B cell (primary cell): ENCODE measurements at regions not wholly inside any gene's neighbourhood (a gene's known extent, or its start where the extent isn't known, plus 50 kb on each side); places are given as distances from the start of the nearest gene placed in this dataset.

Experiments
- ATAC-seq: fragments of 200-7000 bp; cut with Tn5 transposase; one replicate; pipeline ENCODE4 v1.10.0; 2021; ENCODE audit warnings: low read depth, mild to moderate bottlenecking, moderate number of reproducible peaks, moderate library complexity
- CTCF ChIA-PET: fragments of 350-600 bp; sonication (Branson Sonifier 250); formaldehyde crosslinking; loops from one replicate; lab custom pipeline; 2021; ENCODE audit warnings: antibody characterized with exemption, inconsistent platforms; lab: Charles Lee
- POLR2A ChIA-PET: fragments of 350-600 bp; sonication (Branson Sonifier 250); formaldehyde crosslinking; loops from one replicate; lab custom pipeline; 2021; ENCODE audit warnings: antibody characterized with exemption; lab: Charles Lee
- DNase-seq: peaks from one replicate; pipeline ENCODE4 v3.0.0; 2013
- H2AFZ ChIP-seq: 2 replicates; pipeline ENCODE4 v1.6.1; 2012; ENCODE audit warnings: mild to moderate bottlenecking, low read depth, low read length; ENCODE audit not compliant: insufficient read depth, poor library complexity, severe bottlenecking
- H3K27ac ChIP-seq, 2 donors: 1 replicate in 1 of 2; 2 replicates in 1 of 2; pipeline ENCODE4 v1.5.1; 2012 to 2013; ENCODE audit warnings: low read length in 2 of 2, mild to moderate bottlenecking in 2 of 2, moderate library complexity in 1 of 2
- H3K27me3 ChIP-seq, 4 experiments: fragments of 200-600 bp in 1 of 4; sonication (generic) in 1 of 4; replicated peaks in 1 of 4; 1 replicate in 2 of 4; 2 replicates in 2 of 4; pipeline versions ENCODE4 v1.6.1 to v1.7.0; 2013 to 2016; ENCODE audit warnings: low read length in 3 of 4, mild to moderate bottlenecking in 2 of 4, mixed read lengths in 1 of 4, moderate library complexity in 1 of 4; ENCODE audit not compliant: insufficient read depth in 4 of 4, control insufficient read depth in 3 of 4; ENCODE audit errors: control extremely low read depth in 1 of 4
- H3K36me3 ChIP-seq, 2 experiments: replicated peaks in 1 of 2; 1 replicate in 1 of 2; 2 replicates in 1 of 2; pipeline versions ENCODE4 v1.6.1 to v1.7.1; 2013; ENCODE audit warnings: low read length in 1 of 2; ENCODE audit not compliant: insufficient read depth in 2 of 2, control insufficient read depth in 1 of 2; ENCODE audit errors: control extremely low read depth in 1 of 2, extremely low read depth in 1 of 2
- H3K4me1 ChIP-seq, 2 donors: fragments of 200-600 bp in 1 of 2; sonication (generic) in 1 of 2; 1 replicate in 1 of 2; 2 replicates in 1 of 2; pipeline versions ENCODE4 v1.5.1 to v1.6.1; 2013 to 2017; ENCODE audit warnings: low read length in 2 of 2; ENCODE audit not compliant: control insufficient read depth in 2 of 2, insufficient read depth in 2 of 2
- H3K4me2 ChIP-seq: replicated peaks from 2 replicates; pipeline ENCODE3; 2012; ENCODE audit warnings: mild to moderate bottlenecking, low read depth, low read length; ENCODE audit not compliant: poor library complexity, severe bottlenecking
- H3K4me3 ChIP-seq, 5 experiments: fragments of 200-600 bp in 1 of 5; sonication (generic) in 1 of 5; 1 replicate in 3 of 5; 2 replicates in 2 of 5; pipeline versions ENCODE4 v1.5.1 to v1.7.0; 2011 to 2016; ENCODE audit warnings: low read length in 4 of 5, mild to moderate bottlenecking in 4 of 5, low read depth in 2 of 5, control low read depth in 1 of 5, moderate library complexity in 1 of 5; ENCODE audit not compliant: insufficient read depth in 1 of 5; ENCODE audit errors: control extremely low read depth in 1 of 5, extremely low read depth in 1 of 5
- H3K79me2 ChIP-seq: fragments of 200-600 bp; sonication (generic); one replicate; pipeline ENCODE4 v1.6.0; 2016; ENCODE audit warnings: low read length; ENCODE audit not compliant: control insufficient read depth, insufficient read depth
- H3K9ac ChIP-seq: fragments of 200-600 bp; sonication (generic); 2 replicates; pipeline ENCODE4 v1.6.1; 2017; ENCODE audit warnings: mild to moderate bottlenecking, low read length, moderate library complexity
- H3K9me3 ChIP-seq, 3 donors: one replicate each; pipeline versions ENCODE4 v1.6.1 to v1.7.1; 2013; ENCODE audit warnings: low read length in 2 of 3; ENCODE audit not compliant: control insufficient read depth in 2 of 3, insufficient read depth in 1 of 3; ENCODE audit errors: control extremely low read depth in 1 of 3
- H4K20me1 ChIP-seq: 2 replicates; pipeline ENCODE4 v1.6.0; 2012; ENCODE audit warnings: mild to moderate bottlenecking, low read length; ENCODE audit not compliant: insufficient read depth, control insufficient read depth, poor library complexity, severe bottlenecking
- H3K27ac Mint-ChIP-seq: one replicate; pipeline ENCODE4 v1.8.0; 2021; ENCODE audit warnings: mixed read lengths
- H3K27me3 Mint-ChIP-seq: one replicate; pipeline ENCODE4 v1.8.0; 2021; ENCODE audit warnings: mixed read lengths
- H3K4me1 Mint-ChIP-seq: one replicate; pipeline ENCODE4 v1.8.0; 2021; ENCODE audit warnings: mixed read lengths
- H3K4me3 Mint-ChIP-seq: one replicate; pipeline ENCODE4 v1.8.0; 2021; ENCODE audit warnings: mixed read lengths
- H3K9me3 Mint-ChIP-seq: one replicate; pipeline ENCODE4 v1.8.0; 2022; ENCODE audit warnings: mixed read lengths; ENCODE audit not compliant: insufficient read depth
- EZH2 ChIP-seq: IDR thresholded peaks from 2 replicates; pipeline ENCODE4 v1.6.1; 2012; ENCODE audit warnings: borderline replicate concordance, low read depth, mild to moderate bottlenecking, moderate library complexity, low read length; ENCODE audit not compliant: insufficient read depth, poor library complexity, severe bottlenecking
- WGBS: methylation state at CpG from one replicate; pipeline ENCODE4 v1.1.5; 2013; ENCODE audit warnings: missing lambda C conversion rate; ENCODE audit not compliant: insufficient coverage; 5-methylcytosine and 5-hydroxymethylcytosine counted together
- intact Hi-C: fragments of 100-400 bp; cut with micrococcal nuclease; formaldehyde crosslinking; loops from one replicate; pipeline ENCODE4 v1.10.0; 2022
- TF ChIP-seq, protein P1 (sequence below): fragments of 200-600 bp; IDR thresholded peaks from one replicate; pipeline ENCODE4 v1.8.0; 2022; ENCODE audit warnings: antibody characterized with exemption, mild to moderate bottlenecking

DNA sequence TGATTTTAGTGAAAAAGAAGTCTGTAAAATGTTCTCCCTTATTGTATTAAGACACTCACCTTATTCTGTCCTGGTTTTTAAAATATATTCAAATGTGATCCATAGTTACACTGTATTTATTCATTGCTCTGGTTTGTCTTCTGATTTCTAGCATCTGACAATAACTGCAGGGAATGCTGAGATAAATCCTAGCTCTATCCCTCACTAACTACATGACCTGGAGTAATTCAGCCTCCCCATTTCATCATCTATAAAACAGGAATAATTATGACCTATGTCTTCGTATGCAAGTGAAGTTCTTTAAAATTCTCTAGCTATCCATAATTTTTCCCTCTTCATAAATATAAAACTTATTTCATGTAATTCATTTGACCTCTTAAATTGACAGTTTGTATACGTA, 104.0 kb upstream of the ESRRG start:
- H4K20me1 ChIP-seq, result no peaks in the 10 kb centered on the region
- Mint-ChIP-seq H3K9me3 (no peaks in the 10 kb centered on the region), H3K4me1 (no peaks in the 10 kb centered on the region), H3K27me3 (no peaks in the 10 kb centered on the region), H3K27ac (no peak overlapping the region), H3K4me3 (no peak overlapping the region)
- ChIA-PET POLR2A (no interaction called here), CTCF (no interaction called here)
- intact Hi-C loops, result no loop called here
- no peak overlapping the region for H3K27ac ChIP-seq
- H3K79me2 ChIP-seq, result no peaks in the 10 kb centered on the region
- H3K36me3 ChIP-seq, result no peaks in the 10 kb centered on the region
- ATAC-seq (no peak), DNase-seq (no peak)
- no peaks in the 10 kb centered on the region for H3K4me1 ChIP-seq
- no peak overlapping the region for H3K4me2 ChIP-seq
- no peak for TF ChIP-seq EZH2
- TF ChIP-seq, protein P1, sequence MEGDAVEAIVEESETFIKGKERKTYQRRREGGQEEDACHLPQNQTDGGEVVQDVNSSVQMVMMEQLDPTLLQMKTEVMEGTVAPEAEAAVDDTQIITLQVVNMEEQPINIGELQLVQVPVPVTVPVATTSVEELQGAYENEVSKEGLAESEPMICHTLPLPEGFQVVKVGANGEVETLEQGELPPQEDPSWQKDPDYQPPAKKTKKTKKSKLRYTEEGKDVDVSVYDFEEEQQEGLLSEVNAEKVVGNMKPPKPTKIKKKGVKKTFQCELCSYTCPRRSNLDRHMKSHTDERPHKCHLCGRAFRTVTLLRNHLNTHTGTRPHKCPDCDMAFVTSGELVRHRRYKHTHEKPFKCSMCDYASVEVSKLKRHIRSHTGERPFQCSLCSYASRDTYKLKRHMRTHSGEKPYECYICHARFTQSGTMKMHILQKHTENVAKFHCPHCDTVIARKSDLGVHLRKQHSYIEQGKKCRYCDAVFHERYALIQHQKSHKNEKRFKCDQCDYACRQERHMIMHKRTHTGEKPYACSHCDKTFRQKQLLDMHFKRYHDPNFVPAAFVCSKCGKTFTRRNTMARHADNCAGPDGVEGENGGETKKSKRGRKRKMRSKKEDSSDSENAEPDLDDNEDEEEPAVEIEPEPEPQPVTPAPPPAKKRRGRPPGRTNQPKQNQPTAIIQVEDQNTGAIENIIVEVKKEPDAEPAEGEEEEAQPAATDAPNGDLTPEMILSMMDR, result no peak
- H3K27me3 ChIP-seq, result no peaks in the 10 kb centered on the region
- no peaks in the 10 kb centered on the region for H3K9me3 ChIP-seq
- no CpG with 5 or more reads among the region's 2 CpGs for WGBS
- no peak overlapping the region for H3K4me3 ChIP-seq
- no peak overlapping the region for H3K9ac ChIP-seq
- no peak overlapping the region for H2AFZ ChIP-seq

DNA sequence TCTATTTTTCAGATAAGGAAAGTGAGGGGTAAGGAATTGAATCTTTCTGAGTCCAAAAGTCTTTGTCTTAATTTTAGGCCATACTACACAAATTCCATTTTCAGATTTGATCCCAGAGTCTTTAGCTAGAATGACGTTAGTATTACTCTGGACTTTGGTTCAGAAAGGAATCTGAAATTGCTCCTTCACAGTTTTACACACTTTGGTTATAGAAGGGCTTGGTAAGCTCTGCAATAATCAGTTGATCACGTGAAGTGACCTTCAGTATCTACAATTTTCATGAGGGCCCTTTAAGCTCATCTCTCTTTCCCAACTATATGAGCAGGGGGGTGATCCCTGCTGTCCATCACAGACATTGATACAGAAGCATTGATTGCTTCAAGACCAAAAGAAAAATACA, 103.4 kb upstream of the ESRRG start:
- WGBS, result no CpG with 5 or more reads among the region's 2 CpGs
- intact Hi-C loops, result no loop called here
- Histone ChIP-seq H3K36me3 (no peaks in the 10 kb centered on the region), H3K9me3 (no peaks in the 10 kb centered on the region), H4K20me1 (no peaks in the 10 kb centered on the region), H3K4me2 (no peak overlapping the region), H3K27me3 (no peaks in the 10 kb centered on the region), H3K9ac (no peak overlapping the region), H3K79me2 (no peaks in the 10 kb centered on the region), H3K4me1 (no peaks in the 10 kb centered on the region), H3K4me3 (no peak overlapping the region), H2AFZ (no peak overlapping the region), H3K27ac (no peak overlapping the region)
- ATAC-seq (no peak), DNase-seq (no peak)
- Mint-ChIP-seq H3K27ac (no peak overlapping the region), H3K4me3 (no peak overlapping the region), H3K4me1 (no peaks in the 10 kb centered on the region), H3K9me3 (no peaks in the 10 kb centered on the region), H3K27me3 (no peaks in the 10 kb centered on the region)
- ChIA-PET CTCF (no interaction called here), POLR2A (no interaction called here)
- no peak for TF ChIP-seq EZH2
- TF ChIP-seq, protein P1, result no peak
